HS-5 (cell line): ENCODE measurements at regions not wholly inside any gene's neighbourhood (a gene's known extent, or its start where the extent isn't known, plus 50 kb on each side); places are given as distances from the start of the nearest gene placed in this dataset.
"Not testable (repeated sequence)": the region's sequence is repeated elsewhere in the genome, so short reads cannot be mapped to it uniquely, and the experiment has no call there.

Source experiments
- DNase-seq: peaks from one replicate; pipeline ENCODE4 v3.0.0-alpha.2; 2012; ENCODE audit warnings: low read depth

DNA sequence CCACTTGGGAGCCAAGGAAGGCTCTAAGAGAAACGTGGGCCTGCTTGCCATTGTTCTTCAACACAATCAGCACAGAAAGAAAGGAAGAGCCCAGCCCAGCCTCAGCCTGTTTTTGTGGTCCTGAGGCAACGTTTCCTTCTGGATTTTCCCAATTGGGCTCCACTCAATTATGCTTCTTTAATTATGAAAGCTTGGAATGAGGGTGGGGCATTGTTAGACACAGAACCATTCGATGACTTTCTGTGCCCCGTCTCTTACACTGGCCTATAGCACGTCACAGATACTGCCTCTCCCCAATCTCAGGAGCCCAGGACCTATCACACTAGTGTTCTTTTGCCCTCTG lies 207.4 kb downstream of the ZFP36L2 start:
- no peak for DNase-seq

GRCh38 chr2:43018179-43019024 lies 208.0 kb downstream of the ZFP36L2 start:
- DNase-seq, result no peak

- DNase-seq, result no peak
These were observed 212.5 kb downstream of the ZFP36L2 start for GRCh38 chr2:43013821-43014345.

DNA sequence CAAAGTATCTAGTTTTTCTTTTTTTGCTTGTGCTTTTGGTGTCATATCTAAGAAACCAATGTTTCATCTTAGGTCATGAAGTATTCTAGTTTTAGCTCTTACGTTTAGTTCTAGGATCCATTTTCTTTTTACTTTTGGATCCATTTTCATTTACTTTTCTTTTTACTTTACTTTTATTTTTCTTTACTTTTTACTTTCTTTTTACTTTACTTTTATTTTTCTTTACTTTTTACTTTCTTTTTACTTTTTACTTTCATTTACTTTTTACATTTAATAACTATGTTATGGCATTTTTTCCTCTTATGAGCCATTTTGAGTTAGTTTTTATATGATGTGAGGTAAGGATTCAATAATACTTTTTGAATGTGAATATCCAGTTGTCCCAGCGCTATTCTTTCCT lies 213.4 kb downstream of the ZFP36L2 start:
- DNase-seq, result no peak

GRCh38 chr2:43011158-43011491 lies 215.3 kb downstream of the ZFP36L2 start:
- DNase-seq, result no peak

DNA sequence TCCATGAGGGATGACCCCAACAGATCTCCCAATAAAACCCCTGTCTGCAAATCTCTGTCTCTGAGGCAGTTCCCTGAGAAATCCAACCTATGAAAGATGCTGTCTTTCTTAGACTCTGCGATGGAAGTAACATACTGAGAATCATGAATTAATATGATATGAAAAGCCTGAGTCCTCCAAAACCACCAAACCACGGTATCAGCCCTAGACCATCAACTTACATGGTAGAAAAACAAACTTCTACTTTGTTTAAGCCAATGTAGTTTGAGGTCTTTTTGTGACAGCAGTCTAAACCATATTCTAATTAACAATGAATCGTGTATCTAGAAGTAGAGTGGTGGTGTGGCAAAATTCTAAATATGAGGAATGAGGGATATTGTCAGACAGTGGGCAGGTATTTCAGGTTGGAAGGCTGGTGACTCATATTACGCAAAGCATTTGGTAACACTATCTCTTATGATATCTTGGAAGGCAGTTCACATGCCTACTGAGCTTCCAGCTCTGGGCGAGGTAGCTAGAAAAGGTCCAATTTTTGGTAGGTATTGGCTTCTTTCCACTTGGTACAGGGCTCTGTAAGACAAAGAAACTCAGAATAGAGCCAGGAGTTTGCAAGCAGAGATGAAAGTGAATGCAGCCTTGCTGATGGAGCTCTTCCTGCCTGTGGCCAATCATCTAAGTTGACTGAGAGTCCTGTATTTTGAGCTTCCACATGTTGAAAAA lies 215.8 kb downstream of the ZFP36L2 start:
- no peak for DNase-seq

GRCh38 chr2:43009448-43009847 lies 217.0 kb downstream of the ZFP36L2 start:
- DNase-seq, result no peak

DNA sequence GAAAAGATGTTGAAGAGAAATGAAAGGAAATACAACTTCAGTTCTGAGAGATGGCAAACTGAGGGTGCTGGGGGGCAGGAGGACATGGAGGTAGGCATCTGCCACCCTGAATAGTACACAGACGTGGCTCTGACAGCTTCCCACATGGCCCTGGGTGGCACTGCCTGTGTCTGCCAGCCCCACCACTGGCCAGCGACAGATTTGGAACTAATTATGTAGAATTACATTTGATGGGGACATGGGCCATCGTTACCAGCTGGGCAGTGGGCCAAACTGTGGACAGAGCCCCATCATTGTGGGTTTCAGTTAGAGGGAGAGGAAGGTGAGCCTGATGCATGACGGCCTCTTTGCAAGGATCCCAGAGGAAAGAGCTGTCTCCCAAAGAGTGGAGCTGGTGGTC lies 216.0 kb upstream of the HAAO start:
- DNase-seq, result no peak

GRCh38 chr2:43007901-43008300 lies 215.5 kb upstream of the HAAO start:
- DNase-seq, result no peak

- no peak for DNase-seq
These were observed 214.6 kb upstream of the HAAO start for GRCh38 chr2:43006834-43007543.

GRCh38 chr2:43005975-43006833 lies 213.8 kb upstream of the HAAO start:
- no peak for DNase-seq

DNA sequence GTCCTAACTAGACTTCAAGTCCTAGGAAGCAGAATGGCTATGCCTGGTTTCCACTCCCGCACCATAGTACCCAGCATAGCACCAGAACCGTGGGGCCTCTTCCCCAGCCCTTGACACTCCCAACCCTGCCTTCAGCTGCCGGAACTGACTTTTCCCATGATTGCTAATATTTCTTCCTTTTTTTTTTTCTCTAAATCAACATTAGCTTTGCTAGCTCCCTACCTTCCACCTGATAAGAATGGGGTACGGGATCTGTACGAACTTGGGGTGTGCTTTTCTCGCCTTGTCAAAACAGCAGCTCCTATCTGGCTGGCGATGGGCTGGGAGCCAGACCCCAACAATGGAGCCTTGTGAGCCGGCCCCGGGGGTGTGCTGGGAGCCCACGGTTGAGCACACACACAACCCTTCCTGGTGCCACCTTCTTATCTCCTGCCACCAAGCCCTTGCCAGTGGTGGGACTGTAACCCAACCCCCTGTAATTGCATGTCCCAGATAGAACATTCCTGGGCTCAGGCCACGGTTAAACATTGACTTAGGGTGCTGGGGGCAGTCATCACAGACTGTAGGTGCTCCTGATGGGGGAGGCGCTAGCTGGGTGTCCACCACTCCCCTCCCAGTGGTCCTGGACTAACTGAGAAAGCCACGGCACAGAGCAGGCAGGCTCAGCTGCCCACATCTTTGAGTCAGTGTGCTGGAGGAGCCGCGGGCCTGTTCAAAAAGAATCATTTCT lies 213.0 kb upstream of the HAAO start:
- DNase-seq, result no peak

- no peak for DNase-seq
These were observed 212.5 kb upstream of the HAAO start for GRCh38 chr2:43004879-43005244.

DNA sequence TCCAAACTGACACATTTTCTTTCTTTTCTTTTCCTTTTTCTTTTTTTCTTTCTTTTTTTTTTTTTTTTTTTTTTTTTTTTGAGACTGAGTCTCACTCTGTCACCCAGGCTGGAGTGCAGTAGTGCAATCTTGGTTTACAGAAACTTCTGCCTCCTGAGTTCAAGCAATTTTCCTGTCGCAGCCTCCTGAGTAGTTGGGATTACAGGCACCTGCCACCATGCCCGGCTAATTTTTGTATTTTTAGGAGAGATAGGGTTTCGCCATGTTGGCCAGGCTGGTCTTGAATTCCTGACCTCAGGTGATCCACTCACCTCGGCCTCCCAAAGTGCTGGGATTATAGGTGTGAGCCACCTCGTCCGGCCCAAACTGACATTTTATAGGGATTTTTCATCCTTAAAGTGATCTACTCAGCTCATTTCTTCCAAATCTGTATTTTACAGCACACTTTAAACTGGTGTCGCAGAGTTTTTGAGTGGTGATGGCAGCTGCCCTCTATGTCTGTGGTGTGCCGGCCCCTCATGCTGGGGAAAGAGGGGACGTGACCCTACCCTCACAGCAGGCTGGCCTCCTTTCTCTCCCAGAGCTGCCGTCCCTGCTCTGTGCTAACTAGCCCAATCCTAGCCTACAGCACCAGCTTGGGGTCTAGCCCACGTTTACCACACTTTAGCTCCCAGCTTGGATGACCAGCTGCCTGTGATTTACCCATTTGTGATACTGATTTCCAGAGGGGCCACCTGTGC lies 211.9 kb upstream of the HAAO start:
- not testable (repeated sequence) for DNase-seq

DNA sequence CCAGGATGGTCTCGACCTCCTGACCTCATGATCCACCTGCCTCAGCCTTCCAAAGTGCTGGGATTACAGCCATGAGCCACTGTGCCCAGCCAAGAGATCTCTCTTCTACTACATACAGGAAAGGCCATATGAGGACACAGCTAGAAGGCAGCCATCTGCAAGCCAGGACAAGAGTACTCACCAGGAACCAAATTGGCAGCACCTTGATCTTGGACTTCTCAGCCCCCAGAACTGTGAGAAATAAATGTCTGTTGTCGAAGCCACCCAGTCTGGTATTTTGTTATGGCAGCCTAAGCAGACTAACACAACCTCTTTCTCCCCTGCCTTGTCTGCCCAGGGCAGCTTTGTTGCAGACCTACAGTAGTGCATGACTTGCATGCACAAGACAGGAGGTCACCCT lies 211.3 kb upstream of the HAAO start:
- no peak for DNase-seq

DNA sequence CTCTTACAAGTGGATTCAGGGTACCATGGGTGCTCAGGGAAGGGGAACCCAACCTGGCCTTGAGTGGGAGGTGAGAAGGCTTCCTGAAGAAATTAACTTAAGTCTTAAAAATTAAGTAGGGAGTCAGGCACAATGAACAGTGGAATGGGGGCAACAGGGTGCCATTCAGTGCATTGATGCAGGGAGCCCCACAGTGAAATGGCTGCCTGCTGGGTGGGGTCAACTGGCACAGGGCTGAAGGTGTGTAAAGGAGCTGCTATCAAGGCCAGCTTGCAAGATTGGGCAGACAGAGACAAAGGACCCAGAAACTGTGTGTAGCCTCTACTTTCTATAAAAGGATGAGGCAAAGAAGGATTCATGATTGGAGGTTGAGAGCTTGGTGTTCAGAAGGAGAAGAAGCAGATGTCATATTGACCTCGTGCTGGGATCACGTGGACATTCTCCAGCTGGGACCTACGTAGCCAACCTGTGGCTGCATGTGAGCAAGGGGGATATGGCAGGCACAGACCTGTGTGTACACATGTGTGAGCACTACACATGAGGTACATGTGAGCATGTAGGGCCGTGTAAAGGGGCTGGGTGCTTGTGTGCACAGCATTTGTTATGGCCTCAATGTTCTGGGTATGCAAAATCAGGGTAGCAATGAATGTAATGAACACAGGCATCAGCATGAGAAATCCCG lies 209.5 kb upstream of the HAAO start:
- DNase-seq, result no peak

DNA sequence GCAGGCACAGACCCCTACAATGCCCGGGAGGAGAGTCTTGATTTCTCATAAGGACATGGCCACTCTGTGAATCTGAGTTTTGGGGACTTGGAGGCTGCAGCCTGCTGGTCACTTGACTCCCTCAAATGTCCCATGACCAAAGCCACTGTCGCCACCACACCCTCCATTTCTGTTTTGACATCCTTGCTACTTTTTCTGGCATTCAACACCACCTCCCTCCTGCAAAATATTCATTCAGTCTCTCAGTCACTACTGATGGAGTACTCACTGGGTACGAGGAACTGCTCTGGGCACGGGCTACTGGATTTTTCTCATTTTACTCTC lies 208.6 kb upstream of the HAAO start:
- no peak for DNase-seq

GRCh38 chr2:43000242-43001054 lies 208.1 kb upstream of the HAAO start:
- no peak for DNase-seq

DNA sequence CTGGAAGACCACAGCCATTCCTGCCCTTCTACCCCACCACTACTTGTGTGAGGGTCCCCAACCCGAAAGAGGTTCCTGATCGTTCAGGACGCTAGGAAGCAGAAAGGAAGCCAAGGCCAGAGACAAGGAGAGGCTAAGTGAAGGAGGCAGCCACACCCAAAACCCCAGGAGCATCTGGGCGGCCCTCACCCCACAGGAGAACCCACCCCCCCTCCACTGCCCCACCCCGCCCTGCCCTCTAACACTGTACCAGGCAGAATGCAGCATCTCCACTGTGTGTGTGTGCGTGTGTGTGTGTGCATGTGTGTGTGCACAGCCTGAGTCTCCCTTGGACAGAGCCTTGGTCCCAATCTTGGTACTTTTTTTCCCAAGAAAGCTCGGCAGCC lies 207.5 kb upstream of the HAAO start:
- no peak for DNase-seq
